C1 segment of cervical spinal cord (tissue), 14 donors: ENCODE measurements at regions not wholly inside any gene's neighbourhood (a gene's known extent, or its start where the extent isn't known, plus 50 kb on each side); places are given as distances from the start of the nearest gene placed in this dataset.

Source experiments
- DNase-seq, 14 donors: peaks; one replicate each; lab custom pipeline; 2025; lab: John Stamatoyannopoulos, UW

GRCh38 chr6:166775180-166775922 lies 148.3 kb upstream of the RPS6KA2 start:
- DNase-seq: peak in 7 of 14 donors; percentile 14 to 27 (median 23)

DNA sequence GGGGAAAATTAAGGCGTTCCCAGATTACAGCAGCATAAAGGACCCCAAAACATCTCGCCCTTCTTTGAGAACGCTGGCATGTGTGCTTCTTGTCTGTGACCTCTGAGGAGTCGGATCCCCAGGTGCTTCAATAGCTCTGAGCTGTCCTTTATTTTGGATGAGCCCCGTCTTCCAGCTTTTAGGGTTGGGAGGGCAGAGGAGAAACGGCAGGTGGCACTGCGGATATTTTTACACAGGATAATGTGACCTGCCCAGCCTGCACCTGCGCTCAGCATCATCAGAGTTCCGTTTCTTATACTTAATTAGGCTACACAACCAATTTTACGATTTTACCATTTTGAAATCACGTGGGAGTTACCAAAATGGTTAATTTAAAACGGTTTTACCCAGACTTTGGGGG lies 147.7 kb upstream of the RPS6KA2 start:
- no peak for DNase-seq

GRCh38 chr6:166774292-166774691 lies 147.2 kb upstream of the RPS6KA2 start:
- no peak for DNase-seq

GRCh38 chr6:166772518-166772917 lies 145.5 kb upstream of the RPS6KA2 start:
- no peak for DNase-seq

DNA sequence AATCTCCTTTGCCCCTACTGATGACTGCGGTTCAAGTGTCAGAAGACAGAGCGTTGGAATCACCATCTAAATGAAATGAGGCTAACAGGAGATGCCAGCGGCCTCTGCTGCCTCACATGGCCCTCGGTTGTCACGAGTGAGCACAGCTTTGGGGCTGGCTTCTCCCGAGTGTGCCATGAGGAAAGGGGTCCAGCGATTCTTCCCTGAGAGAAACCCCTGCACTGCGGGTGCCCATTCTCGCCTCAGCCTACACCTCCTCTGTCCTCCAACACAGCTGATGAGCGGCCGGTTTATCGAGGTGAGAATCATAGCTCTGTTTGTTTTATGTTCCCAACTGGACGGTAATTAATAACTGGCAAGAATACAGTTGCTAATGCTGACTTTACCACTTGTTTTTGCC lies 144.7 kb upstream of the RPS6KA2 start:
- no peak for DNase-seq

DNA sequence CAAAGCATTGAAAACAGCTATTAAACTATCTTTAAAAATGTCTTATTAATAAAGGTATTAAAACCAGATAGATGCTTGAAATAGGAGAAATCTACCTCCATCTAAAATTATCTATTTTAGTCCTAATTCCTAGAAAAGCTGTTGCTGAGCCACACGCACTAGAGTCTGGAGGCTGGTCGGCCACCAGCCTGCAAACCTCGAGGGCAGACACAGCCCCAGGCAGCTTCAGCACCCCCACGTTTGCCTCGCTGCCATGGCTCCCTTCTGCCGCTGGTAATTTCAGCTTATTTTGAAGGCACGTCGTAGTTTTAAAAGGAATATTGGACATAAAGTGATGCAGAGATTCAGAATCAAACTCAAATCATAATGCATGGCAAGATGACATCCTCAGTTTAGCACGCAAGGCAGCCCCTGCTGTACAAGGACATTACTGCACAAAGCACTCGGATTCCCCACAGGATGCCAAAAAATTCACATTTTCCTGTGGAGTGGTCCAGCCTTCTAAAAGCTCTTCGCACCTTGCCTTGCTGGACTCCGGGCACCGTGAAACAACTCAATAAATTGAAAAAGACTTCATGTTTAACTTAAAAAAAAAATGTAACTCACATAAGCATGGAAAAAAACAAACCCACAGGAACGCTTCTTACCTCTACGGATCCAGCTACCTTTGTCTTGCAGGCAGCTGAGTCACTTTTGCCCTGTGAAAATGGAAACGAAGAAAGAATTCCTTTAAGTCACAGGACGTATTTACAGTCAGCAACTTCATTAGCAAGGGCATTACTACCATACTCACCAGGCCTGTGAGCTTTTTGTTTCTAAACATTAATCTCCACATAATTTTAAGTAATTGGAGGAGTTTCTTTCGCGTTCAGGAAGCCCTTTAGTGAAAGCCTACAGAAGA lies 143.4 kb upstream of the RPS6KA2 start:
- DNase-seq: no peak

DNA sequence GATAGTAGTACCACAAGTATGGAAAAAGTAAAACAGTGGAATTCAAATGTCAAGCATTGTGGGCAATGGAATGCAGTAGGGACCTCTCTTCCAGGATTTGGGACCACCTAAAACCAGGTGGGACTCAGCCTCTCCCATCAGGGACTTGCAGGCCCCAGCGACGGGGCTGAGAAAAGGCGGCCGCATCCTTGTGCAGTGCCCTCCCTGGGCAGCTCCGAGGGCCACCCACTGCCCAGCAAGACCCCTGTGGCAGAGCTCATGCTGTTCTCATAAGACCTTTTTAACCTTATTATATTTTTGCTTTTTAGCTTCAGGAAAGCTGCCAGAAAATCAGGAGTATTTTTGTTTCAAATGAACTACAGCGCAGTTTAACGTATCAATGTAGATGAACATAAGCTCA lies 142.6 kb upstream of the RPS6KA2 start:
- DNase-seq: no peak

GRCh38 chr6:166768761-166769160 lies 141.7 kb upstream of the RPS6KA2 start:
- no peak for DNase-seq

DNA sequence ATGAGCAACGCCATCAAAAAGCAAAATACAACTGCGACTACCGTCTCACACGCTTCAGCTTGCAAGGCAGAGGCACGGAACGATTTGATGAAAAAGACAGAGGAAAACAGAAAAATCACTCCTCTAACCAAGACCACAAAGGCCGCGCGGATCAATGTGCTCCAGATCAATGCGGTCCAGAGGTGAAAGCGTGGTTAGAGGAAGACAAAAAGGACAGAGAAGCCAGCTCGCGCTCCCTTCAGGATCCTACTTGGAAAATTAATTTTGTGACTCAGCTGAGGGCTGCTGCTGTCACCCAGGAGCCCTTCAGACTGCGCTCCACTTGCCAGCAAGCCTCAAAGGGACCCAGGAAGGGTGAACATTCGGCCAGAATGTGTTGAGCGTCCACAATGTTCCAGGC lies 140.2 kb upstream of the RPS6KA2 start:
- DNase-seq: no peak

GRCh38 chr6:166766769-166767168 lies 139.7 kb upstream of the RPS6KA2 start:
- DNase-seq: no peak

GRCh38 chr6:166765234-166765541 lies 138.1 kb upstream of the RPS6KA2 start:
- DNase-seq: no peak

DNA sequence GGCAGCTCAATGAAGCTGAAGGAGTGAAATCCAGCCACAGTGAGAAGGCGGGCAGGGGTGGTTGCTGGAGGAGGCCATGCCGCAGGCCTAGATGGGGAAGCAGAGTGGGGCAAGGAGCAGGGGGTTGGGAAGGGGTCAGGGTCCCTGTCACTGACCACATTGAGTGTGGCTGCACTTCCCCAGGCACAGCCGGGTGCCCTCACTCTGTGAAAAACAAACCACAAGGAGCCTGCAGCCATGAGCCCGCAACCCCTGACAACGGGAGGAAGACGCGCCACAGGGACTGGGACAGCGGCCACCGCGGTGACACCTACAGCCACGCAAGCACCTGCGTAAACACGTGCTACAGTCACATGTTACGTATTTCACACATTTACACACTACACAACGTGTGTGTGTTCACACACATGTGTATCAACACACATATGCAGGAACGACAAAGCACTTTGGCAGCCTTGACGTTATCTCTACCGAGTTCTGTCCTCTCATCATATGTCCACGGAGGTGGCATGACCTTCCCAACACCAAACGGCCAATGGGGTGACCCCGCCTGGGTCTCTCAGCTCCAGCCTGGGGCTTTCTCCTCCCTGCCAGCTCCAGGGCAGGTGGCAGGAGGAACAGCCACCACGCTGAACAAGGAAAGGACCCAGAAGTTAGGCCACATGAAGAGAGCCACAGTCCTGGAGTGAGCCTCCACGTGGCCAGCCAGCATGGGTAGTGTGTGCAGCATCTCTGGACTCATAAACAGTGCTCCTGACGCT lies 137.6 kb upstream of the RPS6KA2 start:
- DNase-seq: no peak

- no peak for DNase-seq
Observed at GRCh38 chr6:166763606-166764472, 136.8 kb upstream of the RPS6KA2 start.

DNA sequence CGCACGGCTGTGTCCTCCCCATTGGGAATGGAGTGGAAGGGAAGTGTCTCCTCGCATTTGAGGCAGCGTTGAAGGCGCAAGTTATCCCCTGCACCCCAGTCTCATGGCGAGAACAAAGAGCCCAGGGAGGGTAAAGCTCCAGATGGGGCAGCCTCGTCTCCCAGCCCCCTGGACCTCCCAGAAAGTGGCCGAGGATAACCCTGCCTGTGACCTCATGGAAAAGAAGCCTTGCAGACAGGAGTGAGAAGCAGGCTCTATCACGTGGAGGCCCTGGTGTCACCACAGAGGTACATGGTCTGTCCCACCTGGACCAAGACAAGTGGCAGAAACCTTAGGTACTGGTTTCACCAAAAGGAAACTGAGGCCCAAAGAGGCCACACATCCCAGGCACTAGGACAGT lies 134.8 kb upstream of the RPS6KA2 start:
- DNase-seq: no peak

- no peak for DNase-seq
Observed at GRCh38 chr6:166760288-166760687, 133.2 kb upstream of the RPS6KA2 start.

- no peak for DNase-seq
Observed at GRCh38 chr6:166758136-166758704, 131.2 kb upstream of the RPS6KA2 start.

DNA sequence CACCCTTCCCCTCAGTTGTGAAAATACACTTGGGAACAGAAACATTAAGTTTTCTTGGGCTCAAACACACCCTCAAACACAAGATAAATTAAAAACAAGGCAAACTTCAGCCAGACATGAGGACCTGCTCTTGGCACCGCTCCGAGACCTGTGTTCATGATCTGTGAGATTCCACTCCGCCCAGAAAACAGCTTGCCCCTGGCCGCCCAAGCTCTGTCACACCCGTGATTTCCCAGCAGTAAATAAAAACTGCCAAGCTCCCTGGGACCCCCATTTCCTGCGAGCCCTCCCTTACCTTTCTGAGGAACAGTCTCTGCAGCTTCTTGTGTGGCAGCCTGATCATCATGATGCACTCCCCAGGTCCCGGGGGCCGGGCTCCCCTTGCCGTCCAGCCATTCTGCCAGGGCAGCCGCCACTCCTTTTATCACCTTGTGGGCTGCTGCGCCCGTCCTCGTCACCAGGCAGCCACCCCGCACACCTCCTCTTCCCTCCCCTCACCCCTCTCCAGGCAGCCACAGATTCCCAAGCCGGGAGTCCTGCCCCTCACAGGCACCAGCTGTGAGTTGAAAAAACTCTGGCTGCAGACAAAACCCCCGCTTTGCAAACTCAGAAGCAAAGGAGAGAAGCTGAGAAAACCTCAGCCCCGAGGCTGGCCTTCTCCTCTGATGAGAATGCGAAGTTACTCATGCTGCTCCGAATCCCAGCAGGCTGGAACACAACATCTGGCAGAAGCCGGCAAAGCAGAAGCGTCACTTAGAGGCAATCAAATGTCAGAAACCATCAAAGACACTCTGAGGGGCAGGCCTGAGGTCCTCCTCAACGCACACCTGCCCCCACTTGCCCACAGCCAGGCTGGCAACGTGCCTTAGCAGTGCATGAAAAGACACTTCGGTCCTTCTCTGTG lies 130.4 kb upstream of the RPS6KA2 start:
- no peak for DNase-seq

- DNase-seq: no peak
Observed at GRCh38 chr6:166754218-166755030, 127.4 kb upstream of the RPS6KA2 start.
